ENCODE measurements at regions not wholly inside any gene's neighbourhood (a gene's known extent, or its start where the extent isn't known, plus 50 kb on each side); places are given as distances from the start of the nearest gene placed in this dataset.
A peak's percentile ranks its signal among the peaks of the same experiment; 100 is the strongest.
"Not testable (repeated sequence)": the region's sequence is repeated elsewhere in the genome, so short reads cannot be mapped to it uniquely, and the experiment has no call there.

- DNase-seq: not testable (repeated sequence)
Measured at GRCh38 chr1:121003230-121003629, 113.7 kb downstream of the PPIAL4A start.

GRCh38 chr1:121006826-121007225, 117.3 kb downstream of the PPIAL4A start:
- DNase-seq: not testable (repeated sequence)

GRCh38 chr1:121007755-121008154, 118.2 kb downstream of the PPIAL4A start:
- DNase-seq: not testable (repeated sequence)

GRCh38 chr1:121008512-121009215, 119.1 kb downstream of the PPIAL4A start:
- not testable (repeated sequence) for DNase-seq

GRCh38 chr1:121009216-121010057, 119.9 kb downstream of the PPIAL4A start:
- peak in 2 of 56 donors; percentile 7 to 9 for DNase-seq

GRCh38 chr1:121010141-121010540, 120.6 kb downstream of the PPIAL4A start:
- DNase-seq: not testable (repeated sequence)

- DNase-seq: not testable (repeated sequence)
Measured at GRCh38 chr1:121013181-121013580, 123.6 kb downstream of the PPIAL4A start.

- peak in 6 of 56 donors; percentile 4 to 41 (median 11) for DNase-seq
Measured at GRCh38 chr1:121016182-121017028, 126.8 kb downstream of the PPIAL4A start.

- not testable (repeated sequence) for DNase-seq
Measured at GRCh38 chr1:121019715-121020349, 130.3 kb downstream of the PPIAL4A start.

GRCh38 chr1:121020350-121021236, 131.0 kb downstream of the PPIAL4A start:
- peak in 7 of 56 donors; percentile 1 to 56 (median 24) for DNase-seq

- not testable (repeated sequence) for DNase-seq
Measured at GRCh38 chr1:121021716-121022115, 132.1 kb downstream of the PPIAL4A start.

- not testable (repeated sequence) for DNase-seq
Measured at GRCh38 chr1:121032878-121033494, 143.4 kb downstream of the PPIAL4A start.

- DNase-seq: not testable (repeated sequence)
Measured at GRCh38 chr1:121036792-121037191, 147.2 kb downstream of the PPIAL4A start.

- not testable (repeated sequence) for DNase-seq
Measured at GRCh38 chr1:121040974-121041373, 143.2 kb downstream of the FAM72B start.

- DNase-seq: not testable (repeated sequence)
Measured at GRCh38 chr1:121041497-121041896, 142.6 kb downstream of the FAM72B start.

GRCh38 chr1:121042882-121043281, 141.3 kb downstream of the FAM72B start:
- peak in 1 of 56 donors; percentile 2 for DNase-seq

GRCh38 chr1:121048293-121048752, 135.8 kb downstream of the FAM72B start:
- DNase-seq: not testable (repeated sequence)

- DNase-seq: not testable (repeated sequence)
Measured at GRCh38 chr1:121048769-121049443, 135.2 kb downstream of the FAM72B start.
